Lung microvascular endothelial cell (primary cell): ENCODE measurements at regions not wholly inside any gene's neighbourhood (a gene's known extent, or its start where the extent isn't known, plus 50 kb on each side); places are given as distances from the start of the nearest gene placed in this dataset.

Experiments used
- DNase-seq, 2 donors: peaks; one replicate each; pipeline versions ENCODE4 v3.0.0 to v3.0.0-alpha.2; 2010; ENCODE audit warnings: low read depth in 2 of 2

GRCh38 chr6:14254505-14254904 is 136.9 kb downstream of the CD83 start:
- DNase-seq: no peak

GRCh38 chr6:14255916-14256315 is 138.3 kb downstream of the CD83 start:
- no peak for DNase-seq

GRCh38 chr6:14258117-14258516 is 140.5 kb downstream of the CD83 start:
- DNase-seq: no peak

GRCh38 chr6:14258695-14259593 is 141.4 kb downstream of the CD83 start:
- no peak for DNase-seq

- DNase-seq: no peak
Measured at GRCh38 chr6:14259594-14260152, 142.1 kb downstream of the CD83 start.

GRCh38 chr6:14260839-14261238 is 143.3 kb downstream of the CD83 start:
- DNase-seq: no peak

- no peak for DNase-seq
Measured at GRCh38 chr6:14263881-14264424, 146.4 kb downstream of the CD83 start.

GRCh38 chr6:14265049-14266021 is 147.8 kb downstream of the CD83 start:
- no peak for DNase-seq

GRCh38 chr6:14266266-14266665 is 148.7 kb downstream of the CD83 start:
- no peak for DNase-seq

- no peak for DNase-seq
Measured at GRCh38 chr6:14267885-14268660, 150.5 kb downstream of the CD83 start.

GRCh38 chr6:14269436-14269835 is 151.9 kb downstream of the CD83 start:
- no peak for DNase-seq

GRCh38 chr6:14270142-14270893 is 152.7 kb downstream of the CD83 start:
- DNase-seq: no peak

- no peak for DNase-seq
Measured at GRCh38 chr6:14270925-14271788, 153.6 kb downstream of the CD83 start.

- no peak for DNase-seq
Measured at GRCh38 chr6:14271789-14272736, 154.5 kb downstream of the CD83 start.

GRCh38 chr6:14272737-14273085 is 155.1 kb downstream of the CD83 start:
- no peak for DNase-seq

GRCh38 chr6:14273191-14273590 is 155.6 kb downstream of the CD83 start:
- no peak for DNase-seq

GRCh38 chr6:14274016-14274415 is 156.4 kb downstream of the CD83 start:
- DNase-seq: no peak
